ENCODE measurements at regions not wholly inside any gene's neighbourhood (a gene's known extent, or its start where the extent isn't known, plus 50 kb on each side); places are given as distances from the start of the nearest gene placed in this dataset.

DNA sequence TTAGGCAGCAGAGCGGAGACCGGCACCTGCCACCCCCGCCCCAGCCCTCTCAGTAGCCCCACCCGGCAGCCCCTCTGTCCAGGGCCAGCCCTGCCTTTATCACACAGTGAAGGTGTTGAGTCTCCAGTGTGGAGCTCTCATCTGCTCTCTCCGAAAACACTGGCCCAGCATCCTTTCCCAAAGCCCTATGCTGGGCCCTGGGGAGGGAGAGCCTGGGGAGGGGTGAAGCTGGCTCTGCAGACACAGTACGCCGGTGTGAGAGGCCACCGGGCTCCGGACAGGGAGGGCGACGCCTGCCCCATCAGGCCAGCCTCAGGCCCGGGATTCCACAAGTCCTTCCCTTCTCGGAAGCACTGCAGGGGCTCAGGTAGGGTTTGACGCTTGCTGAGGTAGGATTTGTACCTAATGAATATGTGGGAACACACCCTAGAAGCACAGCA lies 186.9 kb downstream of the ERMARD start:
- no peak for TF ChIP-seq TAF1 (IDR thresholded peaks at IDR 0.05; ENCODE audit: borderline replicate concordance, low read depth, low read length)
- TF ChIP-seq POLR2AphosphoS5 (IDR thresholded peaks at IDR 0.05; ENCODE audit: low read depth, low read length) = no peak
- no peak for TF ChIP-seq NRF1 (IDR thresholded peaks at IDR 0.05; ENCODE audit: low read depth, low read length)
- no peak for TF ChIP-seq CHD2 (IDR thresholded peaks at IDR 0.05; ENCODE audit: low read length, partially characterized antibody)
- no peak for TF ChIP-seq CTCF (IDR thresholded peaks at IDR 0.05)
- TF ChIP-seq, protein P1, sequence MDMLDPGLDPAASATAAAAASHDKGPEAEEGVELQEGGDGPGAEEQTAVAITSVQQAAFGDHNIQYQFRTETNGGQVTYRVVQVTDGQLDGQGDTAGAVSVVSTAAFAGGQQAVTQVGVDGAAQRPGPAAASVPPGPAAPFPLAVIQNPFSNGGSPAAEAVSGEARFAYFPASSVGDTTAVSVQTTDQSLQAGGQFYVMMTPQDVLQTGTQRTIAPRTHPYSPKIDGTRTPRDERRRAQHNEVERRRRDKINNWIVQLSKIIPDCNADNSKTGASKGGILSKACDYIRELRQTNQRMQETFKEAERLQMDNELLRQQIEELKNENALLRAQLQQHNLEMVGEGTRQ (IDR thresholded peaks at IDR 0.05; ENCODE audit: borderline replicate concordance, low read depth, low read length) = no peak
- no peak for TF ChIP-seq EP300 (IDR thresholded peaks at IDR 0.05; ENCODE audit: borderline replicate concordance in 1 of 2, low read depth in 1 of 2, low read length in 1 of 2)
- no peak for TF ChIP-seq RFX5 (IDR thresholded peaks at IDR 0.05; ENCODE audit: low read length)
- no peak for TF ChIP-seq FOXM1 (IDR thresholded peaks at IDR 0.05; ENCODE audit: low read depth)
- TF ChIP-seq RXRA (IDR thresholded peaks at IDR 0.05; ENCODE audit: borderline replicate concordance, low read depth) = no peak
- no peak for TF ChIP-seq MAX (IDR thresholded peaks at IDR 0.05; ENCODE audit: low read depth)
- TF ChIP-seq, protein P2, sequence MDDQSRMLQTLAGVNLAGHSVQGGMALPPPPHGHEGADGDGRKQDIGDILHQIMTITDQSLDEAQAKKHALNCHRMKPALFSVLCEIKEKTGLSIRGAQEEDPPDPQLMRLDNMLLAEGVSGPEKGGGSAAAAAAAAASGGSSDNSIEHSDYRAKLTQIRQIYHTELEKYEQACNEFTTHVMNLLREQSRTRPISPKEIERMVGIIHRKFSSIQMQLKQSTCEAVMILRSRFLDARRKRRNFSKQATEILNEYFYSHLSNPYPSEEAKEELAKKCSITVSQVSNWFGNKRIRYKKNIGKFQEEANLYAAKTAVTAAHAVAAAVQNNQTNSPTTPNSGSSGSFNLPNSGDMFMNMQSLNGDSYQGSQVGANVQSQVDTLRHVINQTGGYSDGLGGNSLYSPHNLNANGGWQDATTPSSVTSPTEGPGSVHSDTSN (IDR thresholded peaks at IDR 0.05) = no peak
- TF ChIP-seq ZBTB33 (IDR thresholded peaks at IDR 0.05; ENCODE audit: borderline replicate concordance, low read depth) = no peak

All from SK-N-SH (cell line).